ENCODE measurements at regions not wholly inside any gene's neighbourhood (a gene's known extent, or its start where the extent isn't known, plus 50 kb on each side); places are given as distances from the start of the nearest gene placed in this dataset.

- FAIRE-seq (no peak), DNase-seq (ENCODE audit: insufficient read length, low spot score) (no peak)
- TF ChIP-seq POLR2A (IDR thresholded peaks at IDR 0.05; ENCODE audit: low read depth, low read length), result no peak
Observed at GRCh38 chr14:99116741-99117295, 155.2 kb downstream of the BCL11B start.

GRCh38 chr14:99117671-99118045, 154.3 kb downstream of the BCL11B start:
- DNase-seq (ENCODE audit: insufficient read length, low spot score) (no peak), FAIRE-seq (no peak)
- no peak for TF ChIP-seq POLR2A (IDR thresholded peaks at IDR 0.05; ENCODE audit: low read depth, low read length)

DNA sequence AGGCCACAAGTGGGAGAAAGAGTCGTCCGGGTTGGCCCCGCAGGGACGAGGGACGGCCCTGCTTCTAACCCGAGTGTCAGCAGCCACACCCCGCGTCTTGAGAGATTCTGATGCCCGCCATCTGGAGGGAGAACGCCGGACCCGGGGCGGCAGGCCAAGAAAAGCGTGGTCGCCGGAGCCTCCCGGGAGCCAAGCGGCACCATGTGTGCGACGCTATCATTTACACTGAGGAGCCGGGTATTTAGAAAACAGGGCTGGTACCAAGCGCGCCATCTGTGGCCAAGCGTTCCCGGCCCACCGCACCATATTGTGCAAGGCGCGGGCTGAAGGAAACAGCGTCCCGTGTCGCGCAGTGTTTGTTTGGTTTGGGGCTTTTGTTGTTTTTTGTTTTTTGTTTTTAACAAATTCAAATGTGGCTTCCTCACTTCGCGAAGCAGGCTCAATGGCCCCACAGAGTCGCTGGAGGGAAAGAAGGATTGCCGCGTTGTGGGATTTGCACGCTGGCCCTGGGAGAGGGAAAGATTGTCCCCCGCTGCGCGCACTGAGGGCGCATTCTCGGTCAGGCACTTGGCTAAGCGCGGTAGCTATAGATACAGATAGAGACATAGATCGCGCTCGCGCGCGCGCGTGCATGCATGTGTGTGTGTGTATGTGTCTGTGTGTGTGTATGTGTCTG, 153.8 kb downstream of the BCL11B start:
- TF ChIP-seq POLR2A (IDR thresholded peaks at IDR 0.05; ENCODE audit: low read depth, low read length), result no peak
- no peak for DNase-seq (ENCODE audit: insufficient read length, low spot score)

DNA sequence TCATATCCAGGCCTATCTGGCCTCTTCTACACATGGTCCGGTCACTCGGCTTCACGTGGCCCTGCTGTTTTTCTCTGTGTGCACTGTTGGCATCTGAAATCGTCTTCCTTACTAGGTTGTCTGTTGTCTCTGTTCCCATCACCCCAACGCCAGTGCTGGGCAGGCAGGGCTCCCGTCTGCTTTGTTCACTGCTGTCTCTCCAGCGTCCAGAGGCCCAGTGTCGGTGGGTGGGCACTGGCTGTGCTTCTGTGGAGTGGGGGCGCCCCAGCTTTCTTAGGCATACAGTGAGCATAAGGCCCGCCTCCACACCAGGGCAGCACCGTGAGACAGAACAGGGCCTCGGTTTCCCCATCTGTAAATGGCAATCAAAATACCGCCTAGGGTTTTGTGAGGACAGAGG, 153.1 kb downstream of the BCL11B start:
- DNase-seq (ENCODE audit: insufficient read length, low spot score) (no peak), FAIRE-seq (no peak)
- no peak for TF ChIP-seq POLR2A (IDR thresholded peaks at IDR 0.05; ENCODE audit: low read depth, low read length)

More for the DNA sequence above, 153.8 kb downstream of the BCL11B start:
- no peak for FAIRE-seq

Data from H54 (cell line).